ENCODE measurements at regions not wholly inside any gene's neighbourhood (a gene's known extent, or its start where the extent isn't known, plus 50 kb on each side); places are given as distances from the start of the nearest gene placed in this dataset.

GRCh38 chr4:4755306-4755705 lies 104.2 kb upstream of the MSX1 start:
- H3K27me3 ChIP-seq: peaks cover 0 to 23% (median 0%) of the 10 kb centered on the region in 4 donors
- WGBS, 2 donors: 61 to 78% methylated on average over 3 of the region's 3 CpGs
- H3K36me3 ChIP-seq: no peaks in the 10 kb centered on the region
- H3K4me1 ChIP-seq: peaks cover 0 to 6% (median 0%) of the 10 kb centered on the region in 3 donors
- intact Hi-C loops (cut with DNase I): no loop called here
- DNase-seq: no peak
- H3K4me3 ChIP-seq: no peak overlapping the region
- H3K27ac ChIP-seq: no peak overlapping the region
- H3K9me3 ChIP-seq: no peaks in the 10 kb centered on the region
- TF ChIP-seq POLR2A (IDR thresholded peaks at IDR 0.05): no peak
- TF ChIP-seq CTCF (IDR thresholded peaks at IDR 0.05): no peak

DNA sequence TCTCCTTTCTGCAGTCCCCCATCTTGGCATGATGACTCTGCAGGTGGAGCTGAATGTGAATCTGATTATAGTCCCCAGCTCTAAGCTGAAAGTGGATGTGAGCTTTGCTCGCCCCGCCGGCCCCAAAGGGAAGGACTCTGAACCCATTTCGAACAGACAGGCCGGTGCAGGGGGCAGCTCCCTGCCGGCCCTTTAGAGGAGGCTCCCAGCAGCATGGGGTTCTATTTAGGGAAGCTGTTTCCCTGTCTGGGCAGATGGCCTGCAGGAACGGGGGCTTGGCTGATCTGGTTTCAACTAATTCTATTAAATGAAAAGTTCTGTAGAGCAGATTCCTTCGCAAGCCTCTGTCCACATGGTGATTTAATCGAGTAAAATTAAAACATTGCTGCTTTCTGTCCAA lies 104.8 kb upstream of the MSX1 start:
- peaks cover 0 to 25% (median 0%) of the 10 kb centered on the region in 4 donors for H3K27me3 ChIP-seq
- TF ChIP-seq POLR2A (IDR thresholded peaks at IDR 0.05): no peak
- TF ChIP-seq CTCF (IDR thresholded peaks at IDR 0.05): no peak
- DNase-seq: no peak
- H3K4me3 ChIP-seq: no peak overlapping the region
- H3K9me3 ChIP-seq: no peaks in the 10 kb centered on the region
- H3K36me3 ChIP-seq: no peaks in the 10 kb centered on the region
- H3K4me1 ChIP-seq: peaks cover 0 to 6% (median 0%) of the 10 kb centered on the region in 3 donors
- WGBS, 2 donors: 26 to 55% methylated on average over 5 to 9 of the region's 9 CpGs
- no peak overlapping the region for H3K27ac ChIP-seq
- intact Hi-C loops (cut with DNase I): no loop called here

GRCh38 chr4:4753643-4754042 lies 105.8 kb upstream of the MSX1 start:
- Histone ChIP-seq H3K36me3 (no peaks in the 10 kb centered on the region), H3K9me3 (no peaks in the 10 kb centered on the region), H3K4me3 (no peak overlapping the region), H3K4me1 (peaks cover 0 to 6% (median 0%) of the 10 kb centered on the region in 3 donors), H3K27ac (no peak overlapping the region), H3K27me3 (peaks cover 0 to 25% (median 0%) of the 10 kb centered on the region in 4 donors)
- no peak for TF ChIP-seq POLR2A (IDR thresholded peaks at IDR 0.05)
- no peak for TF ChIP-seq CTCF (IDR thresholded peaks at IDR 0.05)
- WGBS, 2 donors: 52 to 60% methylated on average over 7 of the region's 7 CpGs
- no peak for DNase-seq
- intact Hi-C loops (cut with DNase I): no loop called here

DNA sequence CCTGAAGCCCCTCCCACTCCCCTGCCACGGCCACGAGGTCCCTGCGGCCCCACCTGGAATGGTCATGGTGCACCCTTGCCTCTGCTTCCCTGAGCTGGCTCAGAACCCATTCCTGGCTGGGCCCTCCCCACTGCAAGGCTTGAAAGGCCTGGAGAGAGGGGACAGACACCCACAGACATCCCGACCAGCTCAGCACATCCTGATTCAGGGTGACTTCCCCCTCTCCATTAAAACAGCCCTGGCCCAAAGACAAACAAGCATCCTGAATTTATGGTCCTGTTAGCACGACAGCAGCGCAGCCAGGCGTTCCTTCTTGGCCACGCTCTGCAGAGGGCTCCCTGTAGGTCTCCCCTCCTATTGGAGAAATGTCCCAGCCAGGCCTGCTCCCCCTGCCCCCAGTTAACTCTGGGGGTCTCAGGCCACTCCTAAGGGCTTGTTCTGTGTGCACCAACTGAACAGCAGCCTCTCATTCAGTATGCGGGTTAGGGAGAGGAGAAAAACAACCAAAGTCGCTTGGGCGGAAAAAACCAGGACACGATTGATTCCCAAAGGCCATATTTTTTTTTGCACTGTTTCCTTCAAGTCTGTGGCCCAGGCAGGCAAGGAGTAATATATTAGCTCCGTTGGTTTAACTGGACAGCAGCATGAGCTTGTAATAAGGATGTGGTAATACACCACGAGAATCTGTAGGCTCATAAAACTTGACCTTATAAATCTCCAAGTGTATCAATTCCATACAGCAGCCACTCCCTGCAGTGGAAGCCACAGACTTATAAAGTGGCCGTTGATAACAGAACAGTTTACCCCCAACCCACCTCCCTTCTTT lies 106.7 kb upstream of the MSX1 start:
- Histone ChIP-seq H3K27ac (no peak overlapping the region), H3K27me3 (peaks cover 0 to 25% (median 0%) of the 10 kb centered on the region in 4 donors), H3K4me3 (no peak overlapping the region), H3K4me1 (peaks cover 0 to 6% (median 0%) of the 10 kb centered on the region in 3 donors), H3K9me3 (peaks cover 0 to 2% (median 0%) of the 10 kb centered on the region in 3 donors), H3K36me3 (no peaks in the 10 kb centered on the region)
- 57 to 63% methylated on average over 11 of the region's 15 CpGs for WGBS, 2 donors
- TF ChIP-seq POLR2A (IDR thresholded peaks at IDR 0.05) (no peak), CTCF (IDR thresholded peaks at IDR 0.05) (no peak)
- intact Hi-C loops (cut with DNase I): no loop called here
- no peak for DNase-seq

DNA sequence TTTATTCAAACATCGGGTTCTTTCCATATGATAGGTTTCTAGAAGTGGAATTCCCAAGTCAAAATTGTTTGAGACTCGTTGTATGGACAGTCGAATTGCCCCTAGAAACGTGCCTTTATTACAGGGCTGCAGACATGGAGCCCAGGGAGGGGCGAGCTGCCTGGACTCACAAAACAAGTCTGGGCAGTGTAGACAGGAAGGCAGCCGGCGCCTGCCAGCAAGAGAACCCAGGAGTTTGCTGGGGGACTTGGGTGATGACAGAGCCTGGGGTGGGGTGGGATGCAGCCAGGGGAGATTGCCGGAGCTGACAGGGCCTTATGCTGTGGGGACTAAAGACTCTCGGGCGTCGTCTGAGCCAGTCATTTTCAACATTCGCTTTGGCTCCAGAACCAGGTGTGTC lies 107.4 kb upstream of the MSX1 start:
- Histone ChIP-seq H3K27ac (no peak overlapping the region), H3K27me3 (peaks cover 0 to 25% (median 0%) of the 10 kb centered on the region in 4 donors), H3K4me3 (no peak overlapping the region), H3K36me3 (no peaks in the 10 kb centered on the region), H3K4me1 (peaks cover 0 to 6% (median 0%) of the 10 kb centered on the region in 3 donors), H3K9me3 (peaks cover 0 to 10% (median 3%) of the 10 kb centered on the region in 3 donors)
- 28 to 37% methylated on average over 3 to 12 of the region's 12 CpGs for WGBS, 2 donors
- TF ChIP-seq POLR2A (IDR thresholded peaks at IDR 0.05) (no peak), CTCF (IDR thresholded peaks at IDR 0.05) (no peak)
- intact Hi-C loops (cut with DNase I): no loop called here
- no peak for DNase-seq

All from esophagus squamous epithelium (tissue), 5 donors.